ENCODE measurements at regions not wholly inside any gene's neighbourhood (a gene's known extent, or its start where the extent isn't known, plus 50 kb on each side); places are given as distances from the start of the nearest gene placed in this dataset.

DNA sequence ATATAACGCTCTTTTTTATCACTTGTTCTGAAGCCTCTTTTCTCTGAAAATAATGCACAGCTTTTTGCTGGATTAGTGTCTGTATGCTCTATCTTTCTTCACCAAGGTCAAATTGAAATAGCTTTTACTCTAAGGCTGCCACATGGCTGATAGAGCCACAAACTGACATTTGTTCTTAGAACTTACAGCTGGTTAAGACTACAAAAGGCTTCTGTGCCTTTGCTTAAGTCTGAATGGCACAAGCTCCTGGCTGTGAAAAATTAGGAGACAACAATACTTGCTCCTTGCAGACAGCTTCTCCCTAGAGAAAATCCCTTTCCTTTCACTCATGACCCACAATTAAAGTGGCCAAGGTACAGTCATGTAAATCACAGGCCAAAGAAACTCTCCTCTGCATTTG, 515.3 kb downstream of the DSC3 start:
- WGBS (ENCODE audit: extremely low coverage, insufficient coverage, insufficient read length), result no CpG with 5 or more reads among the region's 1 CpG
- no peaks in the 10 kb centered on the region for H3K36me3 ChIP-seq (ENCODE audit: control insufficient read depth in 1 of 2, insufficient read depth in 2 of 2, low read length in 2 of 2)
- no peak overlapping the region for H4K91ac ChIP-seq (ENCODE audit: low read depth, low read length)
- no peak overlapping the region for H4K12ac ChIP-seq (ENCODE audit: low read depth, low read length)
- no peaks in the 10 kb centered on the region for H3K27me3 ChIP-seq (ENCODE audit: insufficient read depth, low read length)
- H3K79me1 ChIP-seq (ENCODE audit: low read length), result no peaks in the 10 kb centered on the region
- H3K18ac ChIP-seq (ENCODE audit: low read length), result no peak overlapping the region
- no peak overlapping the region for H3K4me2 ChIP-seq (ENCODE audit: low read length)
- no peak overlapping the region for H2BK12ac ChIP-seq (ENCODE audit: low read length)
- H4K8ac ChIP-seq (ENCODE audit: low read depth, low read length), result no peak overlapping the region
- H3K4ac ChIP-seq (ENCODE audit: low read depth, low read length), result no peak overlapping the region
- H2AK5ac ChIP-seq (ENCODE audit: low read length), result no peak overlapping the region
- no peaks in the 10 kb centered on the region for H3K4me1 ChIP-seq (ENCODE audit: control insufficient read depth in 1 of 2, insufficient read depth in 2 of 2, low read length in 2 of 2)
- no peak for DNase-seq
- no peak overlapping the region for H2AFZ ChIP-seq (ENCODE audit: insufficient read depth, low read length, poor library complexity)
- H3K9ac ChIP-seq (ENCODE audit: low read length), result no peak overlapping the region
- H2BK5ac ChIP-seq (ENCODE audit: low read depth, low read length, poor library complexity), result no peak overlapping the region
- H3K27ac ChIP-seq (ENCODE audit: low read depth, low read length), result no peak overlapping the region
- H3K4me3 ChIP-seq (ENCODE audit: low read depth, low read length), result no peak overlapping the region
- no peaks in the 10 kb centered on the region for H3K9me3 ChIP-seq (ENCODE audit: insufficient read depth, low read depth, low read length)
- no peaks in the 10 kb centered on the region for H3K79me2 ChIP-seq (ENCODE audit: control insufficient read depth, insufficient read depth, low read length, poor library complexity)
- H3K14ac ChIP-seq (ENCODE audit: low read length), result no peak overlapping the region
- H2BK120ac ChIP-seq (ENCODE audit: insufficient read depth, low read length, poor library complexity), result no peak overlapping the region
- H3K23ac ChIP-seq (ENCODE audit: low read length), result no peak overlapping the region

DNA sequence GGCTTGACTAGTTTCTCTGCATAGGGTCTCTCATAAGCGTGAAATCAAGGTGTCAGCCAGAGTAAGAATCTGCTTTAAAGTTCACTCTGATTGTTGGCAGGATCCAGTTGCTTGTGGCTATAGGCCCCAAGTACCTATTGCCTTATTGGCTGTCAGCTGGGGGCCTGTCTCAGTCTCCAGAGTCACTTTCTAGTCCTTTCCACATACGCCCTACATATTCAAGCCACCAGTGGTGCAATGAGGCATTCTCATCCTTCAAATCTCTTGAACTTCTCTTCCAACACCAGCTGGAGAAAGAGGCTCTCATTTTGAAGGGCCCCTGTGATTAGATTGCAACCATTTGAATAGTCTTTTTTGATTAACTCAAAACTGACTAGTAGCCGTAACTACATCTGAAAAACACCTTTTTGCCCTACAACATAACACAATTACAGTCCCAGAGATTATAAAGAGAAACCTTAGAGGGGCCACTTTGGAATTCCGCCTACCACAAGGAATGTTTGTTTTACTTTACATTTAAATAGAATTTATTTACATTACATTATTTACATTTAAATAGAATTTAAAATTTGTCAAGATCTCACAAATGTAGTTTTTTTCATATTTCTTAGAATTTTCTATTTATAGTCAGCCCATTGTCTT, 520.1 kb downstream of the DSC3 start:
- Histone ChIP-seq H3K23ac (ENCODE audit: low read length) (no peak overlapping the region), H3K4me1 (ENCODE audit: control insufficient read depth in 1 of 2, insufficient read depth in 2 of 2, low read length in 2 of 2) (no peaks in the 10 kb centered on the region), H2BK5ac (ENCODE audit: low read depth, low read length, poor library complexity) (no peak overlapping the region), H2AK5ac (ENCODE audit: low read length) (no peak overlapping the region), H4K8ac (ENCODE audit: low read depth, low read length) (no peak overlapping the region), H3K79me2 (ENCODE audit: control insufficient read depth, insufficient read depth, low read length, poor library complexity) (no peaks in the 10 kb centered on the region), H2AFZ (ENCODE audit: insufficient read depth, low read length, poor library complexity) (no peak overlapping the region), H3K9me3 (ENCODE audit: insufficient read depth, low read depth, low read length) (no peaks in the 10 kb centered on the region), H3K9ac (ENCODE audit: low read length) (no peak overlapping the region), H3K27ac (ENCODE audit: low read depth, low read length) (no peak overlapping the region), H3K4me2 (ENCODE audit: low read length) (no peak overlapping the region), H3K4ac (ENCODE audit: low read depth, low read length) (no peak overlapping the region), H3K36me3 (ENCODE audit: control insufficient read depth in 1 of 2, insufficient read depth in 2 of 2, low read length in 2 of 2) (no peaks in the 10 kb centered on the region), H3K18ac (ENCODE audit: low read length) (no peak overlapping the region), H3K27me3 (ENCODE audit: insufficient read depth, low read length) (no peaks in the 10 kb centered on the region), H3K79me1 (ENCODE audit: low read length) (no peaks in the 10 kb centered on the region), H4K91ac (ENCODE audit: low read depth, low read length) (no peak overlapping the region), H4K12ac (ENCODE audit: low read depth, low read length) (no peak overlapping the region), H3K14ac (ENCODE audit: low read length) (no peak overlapping the region), H3K4me3 (ENCODE audit: low read depth, low read length) (no peak overlapping the region), H2BK12ac (ENCODE audit: low read length) (no peak overlapping the region), H2BK120ac (ENCODE audit: insufficient read depth, low read length, poor library complexity) (no peak overlapping the region)
- no CpG with 5 or more reads among the region's 4 CpGs for WGBS (ENCODE audit: extremely low coverage, insufficient coverage, insufficient read length)
- no peak for DNase-seq

DNA sequence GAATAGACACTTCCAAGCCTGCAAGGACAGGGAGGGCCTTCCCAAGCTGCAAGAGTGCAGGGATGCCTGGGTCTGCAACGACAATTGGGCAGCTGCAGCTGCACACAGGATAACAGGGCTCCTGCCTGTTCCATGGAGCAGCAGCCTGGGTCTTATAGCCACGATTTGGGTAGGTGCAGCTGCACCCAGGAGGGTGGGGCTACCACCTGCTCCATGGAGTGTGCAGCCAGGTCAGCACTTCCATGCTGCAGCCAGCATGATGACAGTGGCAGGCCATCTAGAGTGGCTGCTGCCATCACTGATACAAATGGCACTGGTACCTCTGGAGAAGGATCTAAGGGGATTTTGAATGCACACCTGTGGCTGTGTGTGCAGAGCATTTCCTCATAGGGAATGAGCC, 528.5 kb downstream of the DSC3 start:
- Histone ChIP-seq H2AFZ (ENCODE audit: insufficient read depth, low read length, poor library complexity) (no peak overlapping the region), H3K4ac (ENCODE audit: low read depth, low read length) (no peak overlapping the region), H3K9ac (ENCODE audit: low read length) (no peak overlapping the region), H3K4me3 (ENCODE audit: low read depth, low read length) (peak overlapping the region; percentile 23), H3K79me2 (ENCODE audit: control insufficient read depth, insufficient read depth, low read length, poor library complexity) (no peaks in the 10 kb centered on the region), H3K18ac (ENCODE audit: low read length) (no peak overlapping the region), H3K9me3 (ENCODE audit: insufficient read depth, low read depth, low read length) (no peaks in the 10 kb centered on the region), H3K4me2 (ENCODE audit: low read length) (no peak overlapping the region), H3K4me1 (ENCODE audit: control insufficient read depth in 1 of 2, insufficient read depth in 2 of 2, low read length in 2 of 2) (no peaks in the 10 kb centered on the region), H4K8ac (ENCODE audit: low read depth, low read length) (no peak overlapping the region), H4K12ac (ENCODE audit: low read depth, low read length) (no peak overlapping the region), H3K27ac (ENCODE audit: low read depth, low read length) (no peak overlapping the region), H3K14ac (ENCODE audit: low read length) (no peak overlapping the region), H2BK120ac (ENCODE audit: insufficient read depth, low read length, poor library complexity) (no peak overlapping the region), H4K91ac (ENCODE audit: low read depth, low read length) (no peak overlapping the region), H3K36me3 (ENCODE audit: control insufficient read depth in 1 of 2, insufficient read depth in 2 of 2, low read length in 2 of 2) (no peaks in the 10 kb centered on the region), H3K27me3 (ENCODE audit: insufficient read depth, low read length) (no peaks in the 10 kb centered on the region), H2AK5ac (ENCODE audit: low read length) (no peak overlapping the region), H3K23ac (ENCODE audit: low read length) (no peak overlapping the region), H3K79me1 (ENCODE audit: low read length) (no peaks in the 10 kb centered on the region), H2BK12ac (ENCODE audit: low read length) (no peak overlapping the region), H2BK5ac (ENCODE audit: low read depth, low read length, poor library complexity) (no peak overlapping the region)
- no CpG with 5 or more reads among the region's 2 CpGs for WGBS (ENCODE audit: extremely low coverage, insufficient coverage, insufficient read length)
- DNase-seq, result no peak

DNA sequence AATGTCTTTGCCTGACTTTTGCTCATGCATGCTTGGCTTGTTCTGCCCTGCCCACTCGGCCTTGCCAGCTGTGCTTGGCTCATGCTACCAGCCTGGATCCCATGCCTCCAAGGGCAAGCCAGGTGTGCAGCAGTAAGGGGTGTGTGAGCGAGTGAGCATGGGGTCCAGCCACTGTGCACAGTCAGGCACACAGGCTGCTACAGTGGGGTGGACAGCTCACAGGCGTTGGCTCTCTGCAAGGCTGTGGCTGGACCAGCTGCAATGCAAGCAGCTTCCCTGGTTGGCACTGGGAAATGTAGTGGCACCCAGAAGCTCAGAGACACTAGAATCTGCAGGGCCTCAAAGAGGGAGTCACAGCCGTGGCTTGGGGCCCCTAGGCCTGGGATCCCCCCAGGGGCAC, 529.7 kb downstream of the DSC3 start:
- no peak overlapping the region for H2BK120ac ChIP-seq (ENCODE audit: insufficient read depth, low read length, poor library complexity)
- no CpG with 5 or more reads among the region's 4 CpGs for whole genome bisulfite sequencing (ENCODE audit: extremely low coverage, insufficient coverage, insufficient read length)
- H3K4me2 ChIP-seq (ENCODE audit: low read length), result no peak overlapping the region
- no peak overlapping the region for H3K27ac ChIP-seq (ENCODE audit: low read depth, low read length)
- no peak overlapping the region for H4K12ac ChIP-seq (ENCODE audit: low read depth, low read length)
- H3K4me3 ChIP-seq (ENCODE audit: low read depth, low read length), result peak overlapping the region; percentile 56
- H3K23ac ChIP-seq (ENCODE audit: low read length), result no peak overlapping the region
- H2BK5ac ChIP-seq (ENCODE audit: low read depth, low read length, poor library complexity), result no peak overlapping the region
- no peaks in the 10 kb centered on the region for H3K9me3 ChIP-seq (ENCODE audit: insufficient read depth, low read depth, low read length)
- no peak overlapping the region for H2AK5ac ChIP-seq (ENCODE audit: low read length)
- no peak overlapping the region for H3K18ac ChIP-seq (ENCODE audit: low read length)
- DNase-seq, result no peak
- no peak overlapping the region for H3K9ac ChIP-seq (ENCODE audit: low read length)
- no peak overlapping the region for H3K4ac ChIP-seq (ENCODE audit: low read depth, low read length)
- H4K91ac ChIP-seq (ENCODE audit: low read depth, low read length), result no peak overlapping the region
- no peak overlapping the region for H3K14ac ChIP-seq (ENCODE audit: low read length)
- no peaks in the 10 kb centered on the region for H3K79me1 ChIP-seq (ENCODE audit: low read length)
- no peaks in the 10 kb centered on the region for H3K27me3 ChIP-seq (ENCODE audit: insufficient read depth, low read length)
- H3K79me2 ChIP-seq (ENCODE audit: control insufficient read depth, insufficient read depth, low read length, poor library complexity), result no peaks in the 10 kb centered on the region
- H3K36me3 ChIP-seq (ENCODE audit: control insufficient read depth in 1 of 2, insufficient read depth in 2 of 2, low read length in 2 of 2), result no peaks in the 10 kb centered on the region
- no peak overlapping the region for H2BK12ac ChIP-seq (ENCODE audit: low read length)
- H3K4me1 ChIP-seq (ENCODE audit: control insufficient read depth in 1 of 2, insufficient read depth in 2 of 2, low read length in 2 of 2), result no peaks in the 10 kb centered on the region
- H4K8ac ChIP-seq (ENCODE audit: low read depth, low read length), result no peak overlapping the region
- H2AFZ ChIP-seq (ENCODE audit: insufficient read depth, low read length, poor library complexity), result no peak overlapping the region
